ENCODE measurements at regions not wholly inside any gene's neighbourhood (a gene's known extent, or its start where the extent isn't known, plus 50 kb on each side); places are given as distances from the start of the nearest gene placed in this dataset.
"Not testable (repeated sequence)": the region's sequence is repeated elsewhere in the genome, so short reads cannot be mapped to it uniquely, and the experiment has no call there.

GRCh38 chr10:57119684-57120083 is 758.6 kb upstream of the ZWINT start:
- no peak for DNase-seq

- no peak for DNase-seq
Measured at GRCh38 chr10:57113545-57113944, 752.5 kb upstream of the ZWINT start.

GRCh38 chr10:57102236-57102635 is 741.2 kb upstream of the ZWINT start:
- DNase-seq: no peak

- DNase-seq: no peak
Measured at GRCh38 chr10:57098146-57098545, 737.1 kb upstream of the ZWINT start.

- DNase-seq: no peak
Measured at GRCh38 chr10:57096044-57096443, 735.0 kb upstream of the ZWINT start.

GRCh38 chr10:57094965-57095364 is 733.9 kb upstream of the ZWINT start:
- no peak for DNase-seq

- no peak for DNase-seq
Measured at GRCh38 chr10:57094083-57094482, 733.0 kb upstream of the ZWINT start.

GRCh38 chr10:57053530-57053929 is 692.5 kb upstream of the ZWINT start:
- no peak for DNase-seq

GRCh38 chr10:57049096-57049495 is 688.0 kb upstream of the ZWINT start:
- DNase-seq: no peak

DNA sequence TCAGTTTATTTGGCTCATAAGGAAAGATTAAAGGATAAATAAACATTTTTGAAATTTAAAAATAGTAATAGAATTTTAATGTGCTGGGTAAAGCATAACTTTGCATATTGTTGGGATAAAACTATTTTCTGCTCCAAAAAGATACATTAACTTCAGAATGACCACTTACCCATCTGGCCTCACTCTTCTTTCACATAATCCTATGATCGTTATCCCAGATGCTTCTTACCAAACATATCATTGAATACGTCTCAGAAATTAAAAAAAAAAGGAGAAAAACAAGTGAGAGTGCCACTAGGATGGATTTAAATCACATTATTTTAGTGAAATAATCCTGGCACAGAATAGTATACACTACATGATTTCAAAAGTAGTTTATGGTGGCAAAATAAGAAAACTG is 677.5 kb upstream of the ZWINT start:
- DNase-seq: no peak

DNA sequence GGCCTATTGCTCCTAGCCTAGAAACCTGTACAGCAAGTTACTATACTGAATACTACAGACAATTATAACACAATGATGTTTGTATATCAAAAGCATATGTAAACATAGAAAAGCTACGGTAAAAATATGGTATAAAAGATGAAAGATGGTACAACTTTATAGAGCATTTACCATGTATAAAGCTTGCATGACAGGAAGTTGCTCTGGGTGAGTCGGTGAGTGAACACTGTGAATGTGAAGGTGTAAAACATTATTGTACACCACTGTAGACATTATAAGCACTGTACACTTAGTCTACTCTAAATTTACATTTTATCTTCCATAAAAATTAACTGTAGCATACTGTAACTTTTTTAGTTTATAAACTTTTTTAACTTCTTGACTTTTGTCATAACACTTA is 674.3 kb upstream of the ZWINT start:
- no peak for DNase-seq

DNA sequence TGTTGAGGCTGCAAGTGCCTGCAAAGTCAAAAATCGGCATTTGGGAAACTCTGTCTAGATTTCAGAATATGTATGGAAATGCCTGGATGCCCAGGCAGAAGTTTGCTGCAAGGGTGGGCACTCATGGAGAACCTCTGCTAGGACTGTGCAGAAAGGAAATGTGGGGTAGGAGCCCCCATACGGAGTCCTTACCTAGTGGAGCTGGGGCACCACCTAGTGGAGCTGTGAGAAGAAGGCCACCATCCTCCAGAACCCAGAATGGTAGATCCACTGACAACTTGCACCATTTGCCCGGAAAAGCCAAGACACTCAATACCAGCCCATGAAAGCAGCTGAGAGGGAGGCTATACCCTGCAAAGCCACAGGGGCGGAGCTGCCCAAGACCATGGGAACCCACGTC is 671.2 kb upstream of the ZWINT start:
- DNase-seq: not testable (repeated sequence)

- DNase-seq: no peak
Measured at GRCh38 chr10:57031346-57031745, 670.3 kb upstream of the ZWINT start.

DNA sequence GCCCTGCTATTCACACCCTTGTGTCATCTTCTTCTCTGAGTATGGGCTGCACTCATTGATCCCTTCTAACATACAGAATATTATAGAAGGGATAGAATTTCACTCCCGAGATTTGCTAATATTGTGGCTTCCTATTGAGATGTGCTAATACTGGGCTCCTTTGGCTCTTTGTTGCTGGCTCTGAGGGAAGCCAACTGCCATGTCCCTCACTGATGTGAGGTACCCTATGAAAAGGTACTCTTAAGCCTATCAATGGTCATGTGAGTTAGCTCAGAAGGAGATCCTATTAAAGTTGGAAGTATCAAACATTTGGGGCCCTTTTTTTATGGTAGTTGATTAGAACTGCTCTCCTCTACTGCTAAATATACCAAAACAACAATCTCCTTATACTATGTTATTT is 665.2 kb upstream of the ZWINT start:
- DNase-seq: no peak

DNA sequence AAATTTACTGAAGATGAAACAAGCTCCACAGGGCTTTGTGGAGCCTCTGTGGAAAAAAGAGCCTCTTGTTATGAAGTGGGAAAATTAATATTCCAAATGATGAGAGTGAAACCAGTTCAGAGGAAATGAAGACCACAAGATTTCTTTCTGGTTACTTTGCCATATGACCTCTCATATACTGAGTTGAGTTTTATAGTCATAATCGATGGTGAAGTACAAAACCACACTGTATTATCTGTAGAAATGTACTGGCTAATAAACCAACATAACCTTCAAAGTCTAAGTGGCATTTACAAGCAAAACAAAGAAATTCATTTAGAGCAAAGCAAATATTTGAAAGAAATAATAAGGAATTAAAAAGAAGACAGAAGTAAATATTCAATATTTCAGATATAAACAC is 662.6 kb upstream of the ZWINT start:
- no peak for DNase-seq

GRCh38 chr10:57018452-57018851 is 657.4 kb upstream of the ZWINT start:
- DNase-seq: no peak

DNA sequence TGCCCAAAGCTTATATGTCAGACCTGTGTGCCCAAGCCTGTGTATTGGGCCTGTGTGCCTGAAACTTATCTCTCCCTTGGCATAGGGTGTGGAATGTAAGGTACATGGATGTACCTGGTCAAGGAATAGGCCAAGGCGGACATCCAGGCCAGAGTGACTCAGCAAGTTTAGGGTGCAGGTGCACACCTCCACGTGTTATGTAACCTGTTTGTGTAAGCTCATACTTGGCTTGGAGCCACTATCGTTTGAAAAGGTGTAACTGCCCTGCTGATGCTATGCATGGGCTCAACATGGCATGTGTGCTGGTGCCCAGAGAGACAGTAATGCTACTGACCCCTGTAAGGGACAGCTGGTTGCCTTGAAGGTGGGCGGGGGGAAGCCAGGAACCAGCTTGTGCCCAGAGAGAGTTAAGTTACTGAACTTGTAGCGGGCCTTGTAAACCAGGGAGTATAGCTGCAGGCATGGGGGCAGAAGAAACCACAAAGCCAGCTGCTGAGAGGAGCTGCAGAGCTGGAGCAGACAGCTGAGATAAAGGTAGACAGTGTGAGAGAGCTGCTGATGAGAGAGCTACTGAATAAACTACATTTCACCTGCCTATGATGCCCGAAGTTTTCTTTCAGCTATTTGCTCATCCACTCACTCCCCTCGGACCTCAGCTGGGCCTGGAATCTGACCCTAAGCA is 656.4 kb upstream of the ZWINT start:
- no peak for DNase-seq

DNA sequence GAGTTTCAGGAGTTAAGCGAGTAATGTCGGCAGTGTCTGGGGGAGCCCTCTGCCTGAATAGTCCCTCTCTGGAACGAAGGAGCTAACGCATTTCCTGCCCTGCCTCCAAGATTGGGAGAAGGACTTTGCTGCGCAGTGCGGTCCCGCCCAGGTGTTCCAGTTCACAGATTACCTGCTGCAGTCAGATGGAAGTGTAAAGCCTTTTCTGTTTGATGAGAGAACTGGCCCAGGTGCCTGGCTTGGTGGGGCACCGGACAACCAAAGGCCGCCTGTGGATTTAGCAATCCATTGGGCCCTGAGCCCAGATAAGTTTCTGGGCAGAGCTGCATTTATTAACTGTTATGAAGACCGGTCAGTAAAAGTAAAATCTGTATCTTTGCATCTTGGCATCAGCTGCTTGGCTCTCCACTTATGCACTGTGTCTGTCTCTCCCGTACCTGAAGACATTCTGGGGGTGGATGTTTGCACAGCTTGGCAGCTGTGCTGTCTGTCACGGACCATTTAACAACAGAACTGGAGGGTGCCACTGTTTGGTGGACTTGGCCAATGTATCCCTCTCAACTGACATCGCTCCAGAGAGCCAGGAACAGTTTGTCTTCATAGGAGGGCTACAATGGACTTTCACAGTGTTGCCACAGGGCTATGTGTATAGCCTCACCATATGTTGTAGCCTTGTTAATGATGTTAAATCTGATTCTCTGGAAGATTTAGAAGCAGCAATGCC is 654.7 kb upstream of the ZWINT start:
- DNase-seq: no peak

- no peak for DNase-seq
Measured at GRCh38 chr10:57015187-57015586, 654.1 kb upstream of the ZWINT start.

DNA sequence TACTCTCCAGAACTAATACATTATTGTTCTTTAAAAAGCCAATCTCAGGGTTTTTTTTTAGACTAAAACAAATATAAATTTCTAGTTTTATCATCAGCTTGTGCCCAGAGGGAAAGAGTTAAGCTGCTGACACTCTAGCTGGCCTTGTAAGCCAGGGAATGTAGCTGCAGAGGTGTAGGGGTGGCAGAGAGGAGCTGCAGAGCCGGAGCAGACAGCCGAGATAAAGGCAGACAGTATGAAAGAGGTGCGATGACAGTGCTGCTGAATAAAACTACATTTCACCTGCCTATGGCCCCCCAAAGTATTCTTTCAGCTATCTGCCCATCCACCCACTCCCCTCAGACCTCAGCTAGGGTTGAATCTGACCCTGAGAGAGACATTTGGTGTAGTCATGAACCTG is 653.7 kb upstream of the ZWINT start:
- no peak for DNase-seq

DNA sequence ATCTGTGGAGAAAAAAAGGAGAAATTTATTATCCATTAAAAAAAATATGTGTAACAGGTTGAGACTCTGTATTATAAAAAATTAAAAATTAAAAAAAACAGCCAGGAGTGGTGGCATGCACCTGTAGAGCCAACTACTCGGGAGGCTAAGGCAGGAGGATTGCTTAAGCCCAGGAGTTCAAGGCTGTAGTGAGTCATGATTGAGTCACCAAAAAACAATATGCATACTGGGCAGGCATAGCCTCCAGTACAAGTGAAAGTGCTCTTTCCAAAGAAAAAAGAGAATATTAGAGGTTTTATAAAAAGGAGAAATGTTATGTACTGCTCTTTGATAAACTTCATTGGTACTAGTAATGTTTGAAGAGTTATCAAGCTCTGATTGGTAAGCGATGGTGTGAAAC is 647.1 kb upstream of the ZWINT start:
- no peak for DNase-seq

GRCh38 chr10:56991591-56992069 is 630.6 kb upstream of the ZWINT start:
- DNase-seq: no peak

DNA sequence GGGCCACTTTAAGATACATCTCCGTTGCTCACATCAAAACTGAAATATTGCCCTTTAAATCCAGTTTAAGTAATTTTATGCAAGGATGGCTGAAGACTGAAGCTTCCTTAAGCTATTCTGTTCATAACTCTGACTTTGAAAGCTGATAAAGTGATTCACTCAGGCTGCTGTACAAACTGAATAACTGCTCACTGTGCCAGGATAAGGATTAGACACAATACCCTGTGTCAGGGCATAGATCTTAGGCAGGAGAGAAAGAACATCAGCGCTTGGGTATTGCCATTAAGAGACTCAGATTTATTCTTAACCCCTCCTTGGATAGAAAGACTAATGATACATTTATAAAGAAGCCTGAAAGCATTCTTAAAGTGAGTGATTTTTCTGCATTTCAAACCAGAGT is 614.5 kb upstream of the ZWINT start:
- DNase-seq: no peak

DNA sequence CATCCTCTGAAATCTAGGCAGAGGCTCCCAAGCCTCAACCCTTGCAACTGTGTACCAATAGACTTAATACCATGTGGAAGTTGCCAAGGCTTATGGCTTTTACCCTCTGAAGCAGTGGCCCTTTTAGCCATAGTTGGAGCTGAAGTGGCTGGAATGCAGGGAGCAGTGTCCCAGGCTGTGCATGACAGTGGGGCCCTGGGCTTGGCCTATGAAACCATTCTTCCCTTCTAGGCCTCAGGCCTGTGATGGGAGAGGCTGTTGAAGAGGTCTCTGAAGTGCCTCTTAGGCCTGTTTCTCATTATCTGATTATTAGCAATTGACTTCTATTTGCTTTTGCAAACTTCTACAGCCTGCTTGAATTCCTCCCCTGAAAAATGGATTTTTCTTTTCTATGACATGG is 612.7 kb upstream of the ZWINT start:
- DNase-seq: no peak
